Gastrocnemius medialis (tissue), 4 donors: ENCODE measurements at regions not wholly inside any gene's neighbourhood (a gene's known extent, or its start where the extent isn't known, plus 50 kb on each side); places are given as distances from the start of the nearest gene placed in this dataset.
"Not testable (repeated sequence)": the region's sequence is repeated elsewhere in the genome, so short reads cannot be mapped to it uniquely, and the experiment has no call there.

Experiments
- ATAC-seq, 2 donors: fragments of 150-250 bp; one replicate each; pipeline ENCODE4 v1.9.1; 2016
- DNase-seq, 2 donors: peaks; one replicate each; pipeline ENCODE4 v3.0.0-alpha.2; 2019
- H3K27ac ChIP-seq, 4 donors: fragments of 200-600 bp; sonication (generic); 1 replicate in 1 of 4; 2 replicates in 3 of 4; pipeline ENCODE4 v1.5.1; 2016 to 2018; ENCODE audit warnings: mild to moderate bottlenecking in 2 of 4, moderate library complexity in 1 of 4
- H3K27me3 ChIP-seq, 3 donors: fragments of 200-600 bp; sonication (generic) in 2 of 3; 1 replicate in 1 of 3; 2 replicates in 2 of 3; pipeline versions ENCODE4 v1.5.1 to v1.6.0; 2016 to 2019; ENCODE audit warnings: mild to moderate bottlenecking in 1 of 3, moderate library complexity in 1 of 3
- H3K36me3 ChIP-seq, 2 donors: fragments of 200-600 bp; sonication (generic) in 1 of 2; one replicate each; pipeline ENCODE4 v1.5.1; 2017 to 2018
- H3K4me1 ChIP-seq, 2 donors: fragments of 200-600 bp; sonication (generic) in 1 of 2; one replicate each; pipeline ENCODE4 v1.5.1; 2016 to 2017; ENCODE audit warnings: mild to moderate bottlenecking in 2 of 2
- H3K4me3 ChIP-seq, 4 donors: fragments of 200-600 bp; sonication (generic) in 3 of 4; 1 replicate in 1 of 4; 2 replicates in 3 of 4; pipeline ENCODE4 v1.5.1; 2016 to 2019; ENCODE audit warnings: mild to moderate bottlenecking in 2 of 4
- H3K9me3 ChIP-seq, 3 donors: fragments of 200-600 bp; sonication (generic) in 2 of 3; 1 replicate in 1 of 3; 2 replicates in 2 of 3; pipeline ENCODE4 v1.5.1; 2016 to 2019
- CTCF ChIP-seq, 5 experiments: fragments of 450-650 bp in 3 of 5; fragments of 200-600 bp in 2 of 5; sonication (generic) in 2 of 5; IDR thresholded peaks in 4 of 5; conservative IDR thresholded peaks in 1 of 5; 1 replicate in 4 of 5; 2 replicates in 1 of 5; pipeline ENCODE4 v1.5.1; 2016 to 2019; ENCODE audit warnings: antibody characterized with exemption in 5 of 5, mild to moderate bottlenecking in 3 of 5, moderate library complexity in 3 of 5
- POLR2A ChIP-seq, 2 donors: fragments of 450-650 bp; IDR thresholded peaks; one replicate each; pipeline ENCODE4 v1.6.1; 2017; ENCODE audit warnings: antibody characterized with exemption in 2 of 2, mild to moderate bottlenecking in 2 of 2, moderate library complexity in 2 of 2
- in situ Hi-C, 4 donors: fragments of 200-750 bp; cut with MboI; loops; one replicate each; pipeline versions ENCODE4 v1.15.0 to v1.8.0; 2017; ENCODE audit warnings: low sequenced_read_pairs in 4 of 4
- intact Hi-C: fragments of 100-400 bp; cut with DNase I; formaldehyde crosslinking; loops from one replicate; pipeline ENCODE4 v1.15.1; 2023; ENCODE audit warnings: low total_unique reads

DNA sequence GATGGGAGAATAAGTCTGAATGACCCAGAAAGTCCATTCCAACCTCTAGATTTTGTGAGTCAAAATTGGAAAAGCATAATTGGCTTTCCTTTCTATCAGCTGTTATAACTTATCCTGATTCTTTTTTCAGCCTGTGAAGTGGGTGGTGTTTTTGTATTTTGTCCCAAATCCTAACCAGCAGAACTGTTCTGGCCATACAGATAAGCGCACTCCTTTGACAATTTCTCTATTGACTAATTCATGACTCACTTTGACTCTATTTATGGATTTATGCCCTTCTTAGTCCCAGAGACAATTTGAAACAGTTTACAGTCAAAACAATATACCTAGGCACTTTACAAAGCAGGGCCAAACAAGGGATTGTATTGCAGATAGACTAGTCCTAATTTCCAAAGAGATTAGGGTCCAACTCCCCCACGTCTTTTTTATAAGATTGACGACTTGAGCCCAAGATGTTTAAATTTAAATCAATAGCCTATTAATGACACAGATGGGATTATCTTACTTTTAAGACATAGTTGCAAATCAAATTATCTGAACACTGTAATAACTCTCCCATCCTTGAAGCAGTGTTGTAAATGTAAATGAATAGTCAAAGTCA lies 301.7 kb upstream of the SEMA6A start:
- Histone ChIP-seq H3K36me3 (no peaks in the 10 kb centered on the region), H3K27me3 (no peaks in the 10 kb centered on the region), H3K27ac (no peak overlapping the region), H3K9me3 (no peaks in the 10 kb centered on the region), H3K4me3 (no peak overlapping the region), H3K4me1 (no peaks in the 10 kb centered on the region)
- TF ChIP-seq CTCF (IDR thresholded peaks at IDR 0.05 in 4 of 5, conservative IDR thresholded peaks at IDR 0.05 in 1 of 5), result no peak
- no peak for TF ChIP-seq POLR2A (IDR thresholded peaks at IDR 0.05)
- in situ Hi-C loops, result no loop called here
- no peak for DNase-seq
- intact Hi-C loops, result no loop called here
- no peak for ATAC-seq

- no peaks in the 10 kb centered on the region for H3K27me3 ChIP-seq
- no peak overlapping the region for H3K27ac ChIP-seq
- DNase-seq (no peak), ATAC-seq (no peak)
- intact Hi-C loops (no loop called here), in situ Hi-C loops (no loop called here)
- H3K36me3 ChIP-seq, result no peaks in the 10 kb centered on the region
- H3K9me3 ChIP-seq, result no peaks in the 10 kb centered on the region
- H3K4me1 ChIP-seq, result no peaks in the 10 kb centered on the region
- TF ChIP-seq POLR2A (IDR thresholded peaks at IDR 0.05), result no peak
- TF ChIP-seq CTCF (IDR thresholded peaks at IDR 0.05 in 4 of 5, conservative IDR thresholded peaks at IDR 0.05 in 1 of 5), result no peak
- no peak overlapping the region for H3K4me3 ChIP-seq
These were observed 298.4 kb upstream of the SEMA6A start for GRCh38 chr5:116872986-116873385.

GRCh38 chr5:116872486-116872885 lies 297.9 kb upstream of the SEMA6A start:
- TF ChIP-seq CTCF (IDR thresholded peaks at IDR 0.05 in 4 of 5, conservative IDR thresholded peaks at IDR 0.05 in 1 of 5) (no peak), POLR2A (IDR thresholded peaks at IDR 0.05) (no peak)
- intact Hi-C loops (no loop called here), in situ Hi-C loops (no loop called here)
- Histone ChIP-seq H3K9me3 (no peaks in the 10 kb centered on the region), H3K36me3 (no peaks in the 10 kb centered on the region), H3K27ac (no peak overlapping the region), H3K4me1 (no peaks in the 10 kb centered on the region), H3K27me3 (no peaks in the 10 kb centered on the region), H3K4me3 (no peak overlapping the region)
- ATAC-seq, result no peak
- DNase-seq, result no peak

- H3K4me3 ChIP-seq, H3K36me3 ChIP-seq, ATAC-seq, H3K9me3 ChIP-seq, intact Hi-C loops, H3K27me3 ChIP-seq, in situ Hi-C loops, H3K4me1 ChIP-seq, DNase-seq, H3K27ac ChIP-seq: not testable (repeated sequence)
These were observed 293.2 kb upstream of the SEMA6A start for GRCh38 chr5:116867825-116868224.

GRCh38 chr5:116865651-116866050 lies 291.0 kb upstream of the SEMA6A start:
- Histone ChIP-seq H3K27ac (no peak overlapping the region), H3K36me3 (no peaks in the 10 kb centered on the region), H3K27me3 (no peaks in the 10 kb centered on the region), H3K9me3 (no peaks in the 10 kb centered on the region), H3K4me1 (no peaks in the 10 kb centered on the region), H3K4me3 (no peak overlapping the region)
- in situ Hi-C loops (no loop called here), intact Hi-C loops (no loop called here)
- no peak for DNase-seq
- ATAC-seq, result no peak
- TF ChIP-seq POLR2A (IDR thresholded peaks at IDR 0.05) (no peak), CTCF (IDR thresholded peaks at IDR 0.05 in 4 of 5, conservative IDR thresholded peaks at IDR 0.05 in 1 of 5) (no peak)
